ENCODE measurements at regions not wholly inside any gene's neighbourhood (a gene's known extent, or its start where the extent isn't known, plus 50 kb on each side); places are given as distances from the start of the nearest gene placed in this dataset.

DNA sequence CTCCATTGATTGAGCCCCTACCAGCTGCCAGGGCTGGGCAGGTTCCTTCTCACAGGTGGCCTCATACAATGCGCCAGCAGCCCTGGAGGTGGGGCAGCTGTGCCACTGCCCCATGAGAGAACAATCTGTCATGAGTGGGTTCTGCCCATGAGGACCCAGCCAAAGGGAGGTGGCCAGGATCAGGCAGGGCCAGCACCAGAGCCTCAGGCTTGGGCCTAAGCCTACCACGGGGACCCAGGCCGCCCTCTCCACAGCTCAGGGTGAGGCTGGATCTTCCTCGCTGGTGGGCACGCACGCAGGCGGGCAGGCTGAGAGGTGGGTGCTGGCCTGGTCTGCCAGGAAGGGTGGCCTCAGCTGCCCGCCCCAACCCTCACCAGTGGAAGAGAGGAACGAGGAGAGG, 110.7 kb downstream of the KIF26A start:
- DNase-seq = no peak
- TF ChIP-seq POLR2A (IDR thresholded peaks at IDR 0.05) = no peak
- no peak for TF ChIP-seq EP300 (IDR thresholded peaks at IDR 0.05; ENCODE audit: low read depth)
- TF ChIP-seq, protein P1, sequence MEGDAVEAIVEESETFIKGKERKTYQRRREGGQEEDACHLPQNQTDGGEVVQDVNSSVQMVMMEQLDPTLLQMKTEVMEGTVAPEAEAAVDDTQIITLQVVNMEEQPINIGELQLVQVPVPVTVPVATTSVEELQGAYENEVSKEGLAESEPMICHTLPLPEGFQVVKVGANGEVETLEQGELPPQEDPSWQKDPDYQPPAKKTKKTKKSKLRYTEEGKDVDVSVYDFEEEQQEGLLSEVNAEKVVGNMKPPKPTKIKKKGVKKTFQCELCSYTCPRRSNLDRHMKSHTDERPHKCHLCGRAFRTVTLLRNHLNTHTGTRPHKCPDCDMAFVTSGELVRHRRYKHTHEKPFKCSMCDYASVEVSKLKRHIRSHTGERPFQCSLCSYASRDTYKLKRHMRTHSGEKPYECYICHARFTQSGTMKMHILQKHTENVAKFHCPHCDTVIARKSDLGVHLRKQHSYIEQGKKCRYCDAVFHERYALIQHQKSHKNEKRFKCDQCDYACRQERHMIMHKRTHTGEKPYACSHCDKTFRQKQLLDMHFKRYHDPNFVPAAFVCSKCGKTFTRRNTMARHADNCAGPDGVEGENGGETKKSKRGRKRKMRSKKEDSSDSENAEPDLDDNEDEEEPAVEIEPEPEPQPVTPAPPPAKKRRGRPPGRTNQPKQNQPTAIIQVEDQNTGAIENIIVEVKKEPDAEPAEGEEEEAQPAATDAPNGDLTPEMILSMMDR (IDR thresholded peaks at IDR 0.05) = no peak
- TF ChIP-seq POLR2AphosphoS5 (IDR thresholded peaks at IDR 0.05) = no peak

DNA sequence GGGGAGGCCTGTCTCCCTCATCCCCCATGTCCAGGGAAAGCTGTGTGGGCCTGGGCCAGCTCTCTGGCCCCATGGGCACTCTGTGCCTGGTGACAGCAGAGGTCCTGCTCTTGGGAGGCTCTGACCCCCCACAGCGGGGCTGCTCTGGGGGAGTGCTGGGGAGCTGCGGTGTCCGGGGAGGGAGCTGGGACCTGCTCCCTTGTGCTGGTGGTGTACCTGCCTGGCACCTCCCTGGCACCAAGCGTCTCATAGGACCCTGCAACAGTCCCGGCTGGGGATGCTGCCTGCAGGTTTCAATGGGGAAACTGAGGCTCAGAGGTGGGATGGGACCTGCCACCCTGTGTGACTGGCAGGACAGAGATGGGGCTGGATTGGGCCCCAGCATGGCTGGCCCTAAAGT, 111.3 kb downstream of the KIF26A start:
- Histone ChIP-seq H3K36me3 (no peaks in the 10 kb centered on the region), H3K4me3 (no peak overlapping the region), H3K27ac (no peak overlapping the region), H3K27me3 (no peaks in the 10 kb centered on the region), H3K9me3 (peaks cover 0 to 4% of the 10 kb centered on the region in 2 donors), H3K4me1 (no peaks in the 10 kb centered on the region)
- intact Hi-C loops (cut with DNase I; ENCODE audit: low total_unique reads) = no loop called here
- WGBS, 2 donors (ENCODE audit: low coverage in 1 of 2) = 88% methylated on average over 5 of the region's 5 CpGs; no CpG with 5 or more reads in 1 of the 2 donors
- no peak for DNase-seq
- in situ Hi-C loops (cut with MboI; ENCODE audit: low pct_ligation_motif_present in 1 of 4, low pct_unique_long_range_greater_than_20kb in 1 of 4, low sequenced_read_pairs in 3 of 4) = no loop called here
- TF ChIP-seq, protein P1 (IDR thresholded peaks at IDR 0.05) = no peak
- TF ChIP-seq EP300 (IDR thresholded peaks at IDR 0.05; ENCODE audit: low read depth) (no peak), POLR2A (IDR thresholded peaks at IDR 0.05) (no peak), POLR2AphosphoS5 (IDR thresholded peaks at IDR 0.05) (no peak)

More for the DNA sequence above, 110.7 kb downstream of the KIF26A start:
- 80 to 94% methylated on average over 1 to 7 of the region's 9 CpGs for WGBS, 2 donors (ENCODE audit: low coverage in 1 of 2)
- Histone ChIP-seq H3K9me3 (peaks cover 0 to 4% of the 10 kb centered on the region in 2 donors), H3K4me3 (no peak overlapping the region), H3K4me1 (no peaks in the 10 kb centered on the region), H3K27ac (no peak overlapping the region), H3K27me3 (no peaks in the 10 kb centered on the region), H3K36me3 (no peaks in the 10 kb centered on the region)
- intact Hi-C loops (cut with DNase I; ENCODE audit: low total_unique reads) = no loop called here
- in situ Hi-C loops (cut with MboI; ENCODE audit: low pct_ligation_motif_present in 1 of 4, low pct_unique_long_range_greater_than_20kb in 1 of 4, low sequenced_read_pairs in 3 of 4) = no loop called here

DNA sequence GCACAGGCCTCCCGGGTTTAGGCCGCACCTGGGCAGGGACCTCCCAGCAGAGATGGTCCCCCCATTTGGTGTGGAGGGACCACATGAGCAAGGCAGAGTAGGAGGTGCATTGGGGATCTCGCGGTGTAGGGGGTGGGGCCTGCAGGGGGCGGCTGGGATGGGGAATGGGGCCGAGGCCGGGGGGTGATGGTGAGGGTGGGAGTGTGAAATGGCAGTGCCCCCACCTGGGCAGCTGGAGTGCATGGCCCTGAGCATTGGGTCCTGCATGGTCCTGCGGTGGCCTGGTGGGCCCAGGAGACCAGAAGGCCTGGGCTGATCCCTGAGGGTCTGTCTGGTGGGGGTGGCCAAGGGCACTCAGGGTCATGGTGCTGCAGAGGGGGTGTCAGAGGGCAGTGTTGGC, 111.8 kb downstream of the KIF26A start:
- Histone ChIP-seq H3K9me3 (peaks cover 0 to 4% of the 10 kb centered on the region in 2 donors), H3K27me3 (no peaks in the 10 kb centered on the region), H3K4me3 (no peak overlapping the region), H3K4me1 (no peaks in the 10 kb centered on the region), H3K36me3 (no peaks in the 10 kb centered on the region), H3K27ac (no peak overlapping the region)
- DNase-seq = no peak
- no peak for TF ChIP-seq POLR2AphosphoS5 (IDR thresholded peaks at IDR 0.05)
- no peak for TF ChIP-seq POLR2A (IDR thresholded peaks at IDR 0.05)
- TF ChIP-seq, protein P1 (IDR thresholded peaks at IDR 0.05) = no peak
- no peak for TF ChIP-seq EP300 (IDR thresholded peaks at IDR 0.05; ENCODE audit: low read depth)
- WGBS, 2 donors (ENCODE audit: low coverage in 1 of 2) = 91% methylated on average over 8 of the region's 8 CpGs; no CpG with 5 or more reads in 1 of the 2 donors
- intact Hi-C loops (cut with DNase I; ENCODE audit: low total_unique reads) (no loop called here), in situ Hi-C loops (cut with MboI; ENCODE audit: low pct_ligation_motif_present in 1 of 4, low pct_unique_long_range_greater_than_20kb in 1 of 4, low sequenced_read_pairs in 3 of 4) (no loop called here)

DNA sequence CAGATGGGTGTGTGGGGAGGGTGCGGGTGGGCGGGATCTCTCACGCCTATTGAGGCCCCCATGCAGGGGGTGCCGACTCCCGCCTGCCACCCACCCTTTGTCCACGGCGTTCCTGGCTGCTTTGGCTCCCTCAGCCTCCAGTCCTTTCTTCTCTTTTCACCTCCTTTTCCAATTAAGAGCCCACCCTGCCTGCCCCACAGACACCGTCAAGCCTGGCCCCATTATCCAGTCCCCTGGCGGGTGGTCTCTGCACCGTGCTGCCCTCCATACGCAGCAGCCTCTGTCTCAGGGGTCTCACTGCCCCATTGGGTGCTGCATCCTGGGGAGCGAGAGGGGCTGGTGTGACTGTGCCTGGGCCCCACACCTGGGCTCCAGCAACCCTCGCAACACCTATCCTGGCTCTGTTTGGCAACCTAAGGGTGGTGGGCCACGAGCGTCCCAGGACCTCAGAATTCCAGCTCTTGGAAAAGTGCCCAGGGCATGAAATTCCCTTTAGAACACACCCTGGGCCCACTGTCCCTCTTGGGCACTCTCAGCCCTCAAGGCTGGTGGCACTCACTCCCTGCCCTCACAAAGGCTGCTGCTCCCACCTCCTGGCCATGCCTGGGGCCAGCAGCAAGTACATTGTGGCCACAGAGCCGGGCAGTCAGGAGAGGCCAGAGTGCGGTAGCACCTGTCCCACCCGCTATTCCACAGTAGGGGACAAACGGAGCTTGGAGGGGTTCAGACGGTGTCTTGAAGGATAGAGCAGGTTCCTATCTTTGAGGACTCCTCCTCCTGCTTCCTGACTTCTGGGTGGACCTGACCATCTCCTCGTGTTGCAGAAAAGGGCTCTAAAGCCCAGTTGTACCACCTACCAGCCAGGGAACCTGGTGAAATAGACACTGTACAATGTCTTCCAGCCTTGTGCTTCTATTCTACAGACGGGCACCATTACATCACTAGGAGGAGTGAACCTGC, 114.1 kb downstream of the KIF26A start:
- H3K27ac ChIP-seq = no peak overlapping the region
- TF ChIP-seq EP300 (IDR thresholded peaks at IDR 0.05; ENCODE audit: low read depth) (no peak), POLR2A (IDR thresholded peaks at IDR 0.05) (no peak), POLR2AphosphoS5 (IDR thresholded peaks at IDR 0.05) (no peak)
- TF ChIP-seq, protein P1 (IDR thresholded peaks at IDR 0.05) = no peak
- H3K36me3 ChIP-seq = no peaks in the 10 kb centered on the region
- H3K27me3 ChIP-seq = peaks cover 6% of the 10 kb centered on the region
- H3K9me3 ChIP-seq = no peaks in the 10 kb centered on the region
- WGBS, 2 donors (ENCODE audit: low coverage in 1 of 2) = 84 to 89% methylated on average over 10 to 22 of the region's 22 CpGs
- in situ Hi-C loops (cut with MboI; ENCODE audit: low pct_ligation_motif_present in 1 of 4, low pct_unique_long_range_greater_than_20kb in 1 of 4, low sequenced_read_pairs in 3 of 4) = no loop called here
- intact Hi-C loops (cut with DNase I; ENCODE audit: low total_unique reads) = no loop called here
- H3K4me3 ChIP-seq = no peak overlapping the region
- no peak for DNase-seq
- H3K4me1 ChIP-seq = no peaks in the 10 kb centered on the region
